Activated CD4-positive, CD25-positive, alpha-beta regulatory T cell (primary cell): ENCODE measurements at regions not wholly inside any gene's neighbourhood (a gene's known extent, or its start where the extent isn't known, plus 50 kb on each side); places are given as distances from the start of the nearest gene placed in this dataset.
"Not testable (repeated sequence)": the region's sequence is repeated elsewhere in the genome, so short reads cannot be mapped to it uniquely, and the experiment has no call there.

Experiments
- DNase-seq, 4 experiments: peaks; one replicate each; lab custom pipeline; 2025; lab: John Stamatoyannopoulos, UW

DNA sequence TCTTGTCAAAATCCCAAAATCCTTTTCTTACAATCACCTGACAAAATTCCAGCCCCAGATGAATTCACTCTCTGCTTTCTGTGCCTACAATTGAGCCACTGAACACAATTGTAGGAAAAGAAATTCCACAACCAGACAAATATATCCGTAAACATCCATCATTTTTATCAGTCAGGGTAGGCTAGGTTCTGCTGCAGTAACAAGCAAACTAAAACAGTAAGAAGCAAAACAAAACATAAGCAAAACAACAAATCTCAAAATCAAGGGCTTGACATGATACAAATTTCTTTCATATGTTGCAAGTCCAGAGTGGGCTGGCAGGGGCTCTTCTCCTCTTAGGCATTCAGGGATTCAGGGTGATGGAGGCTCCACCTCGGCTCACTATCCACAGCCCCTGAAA is 114.2 kb upstream of the MAN2A1 start:
- DNase-seq, result no peak

- no peak for DNase-seq
Observed at GRCh38 chr5:109574985-109575384, 114.7 kb upstream of the MAN2A1 start.

- DNase-seq, result no peak
Observed at GRCh38 chr5:109573766-109574165, 116.0 kb upstream of the MAN2A1 start.

DNA sequence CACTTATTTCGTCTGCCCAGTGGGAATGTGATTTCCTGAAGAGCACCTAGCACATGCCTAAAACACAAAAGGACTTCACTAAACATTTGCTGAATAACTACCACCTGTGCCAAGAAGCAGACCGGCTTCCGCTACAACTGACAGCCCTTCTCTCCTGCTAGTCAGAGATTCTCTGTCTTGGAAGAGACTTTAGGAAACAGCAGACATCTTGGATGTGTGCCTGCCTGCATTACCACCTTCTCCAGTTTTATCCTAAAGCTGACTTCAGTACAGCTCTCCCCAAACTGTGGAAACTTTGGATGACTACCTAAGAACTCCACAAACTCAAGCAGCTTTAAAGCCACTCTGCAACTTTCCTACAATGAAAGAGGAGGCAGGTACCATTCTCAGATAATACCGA is 116.5 kb upstream of the MAN2A1 start:
- DNase-seq, result no peak

GRCh38 chr5:109571785-109572184 is 117.9 kb upstream of the MAN2A1 start:
- DNase-seq, result no peak

DNA sequence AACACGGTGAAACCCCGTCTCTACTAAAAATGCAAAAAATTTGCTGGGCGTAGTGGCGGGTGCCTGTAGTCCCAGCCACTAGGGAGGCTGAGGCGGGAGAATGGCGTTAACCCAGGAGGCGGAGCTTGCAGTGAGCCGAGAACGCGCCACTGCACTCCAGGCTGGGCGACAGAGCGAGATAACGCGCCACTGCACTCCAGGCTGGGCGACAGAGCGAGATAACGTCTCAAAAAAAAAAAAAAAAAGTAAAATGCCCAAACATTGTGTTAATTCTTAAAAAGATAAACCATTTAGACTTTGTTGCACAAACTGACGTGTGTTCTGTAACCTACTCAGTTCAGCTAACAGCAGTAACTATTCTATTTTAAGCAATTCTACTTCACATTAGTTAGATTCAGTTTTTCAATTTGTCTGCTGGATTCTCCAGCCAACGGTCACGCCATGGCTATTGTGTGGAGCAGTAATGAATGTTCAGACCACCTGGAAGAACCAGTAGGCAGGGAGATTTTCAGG is 119.3 kb upstream of the MAN2A1 start:
- no peak for DNase-seq

DNA sequence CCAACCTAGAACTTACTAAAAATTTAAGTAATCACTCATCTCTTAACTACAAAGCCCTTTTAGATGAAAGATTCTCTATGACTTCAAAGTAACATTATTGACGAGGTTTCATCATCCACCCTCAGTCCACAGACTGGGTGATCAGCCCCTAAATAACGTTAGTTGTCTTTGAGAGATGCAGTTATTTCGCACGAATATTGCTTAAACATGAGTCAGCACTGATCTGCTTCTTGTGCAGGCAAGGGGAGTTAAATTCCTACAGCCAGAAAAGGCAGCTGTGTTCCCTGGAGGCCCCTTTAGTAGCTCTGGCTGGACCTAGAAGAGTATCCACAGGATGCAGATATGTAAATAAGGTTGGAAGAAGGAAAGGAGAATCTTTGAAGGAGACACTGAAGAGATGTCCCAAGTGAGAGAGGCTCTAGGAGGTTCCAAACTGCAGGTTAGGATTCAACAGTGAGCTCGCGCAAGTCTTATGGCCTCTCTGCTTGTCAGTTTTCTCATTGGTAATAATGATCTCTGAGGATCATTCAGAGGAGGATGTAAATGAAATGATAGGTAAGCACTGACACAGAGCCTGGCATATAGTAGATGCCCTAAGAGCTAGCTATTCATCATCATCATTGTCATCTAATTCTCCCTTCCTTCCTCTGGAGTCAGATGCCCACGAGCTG is 122.2 kb upstream of the MAN2A1 start:
- DNase-seq, result no peak

DNA sequence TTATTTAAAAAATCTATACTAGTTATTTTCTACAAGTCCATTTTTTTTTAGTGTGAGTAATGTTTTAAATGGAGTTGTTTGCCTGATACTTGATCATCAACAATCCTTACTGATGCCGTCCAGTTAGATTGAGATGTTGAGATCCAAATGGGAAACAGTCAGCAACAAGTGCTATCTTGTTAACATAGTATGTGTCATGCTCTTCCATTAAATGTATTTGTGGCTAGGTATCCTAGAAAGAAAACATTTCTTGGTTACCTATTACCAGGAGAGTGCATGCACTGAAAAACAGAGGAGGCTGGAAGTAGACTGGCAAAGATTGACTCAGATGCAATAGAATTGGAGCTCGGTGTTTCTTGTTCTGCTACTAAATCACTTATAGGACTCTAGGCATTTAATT is 123.4 kb upstream of the MAN2A1 start:
- no peak for DNase-seq

GRCh38 chr5:109563739-109564138 is 126.0 kb upstream of the MAN2A1 start:
- no peak for DNase-seq

- no peak for DNase-seq
Observed at GRCh38 chr5:109563189-109563588, 126.5 kb upstream of the MAN2A1 start.

DNA sequence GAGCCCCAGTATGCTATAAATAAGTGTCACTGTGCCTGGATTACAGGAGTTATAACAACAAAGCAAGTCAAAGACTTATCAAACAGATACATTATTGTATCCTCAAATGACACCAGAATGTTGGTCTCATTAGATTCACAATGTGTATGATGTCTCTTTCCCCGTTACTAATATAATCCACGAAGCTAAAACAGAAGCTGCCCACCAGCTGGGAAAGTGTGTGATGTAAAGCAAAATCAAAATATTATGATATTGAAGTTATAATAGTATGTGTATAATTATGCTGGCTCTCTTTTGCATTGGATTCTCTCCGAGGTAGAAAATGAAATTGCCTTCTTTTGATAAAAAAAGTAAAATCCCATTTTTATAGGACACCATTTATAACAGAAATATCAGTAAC is 127.3 kb upstream of the MAN2A1 start:
- no peak for DNase-seq

DNA sequence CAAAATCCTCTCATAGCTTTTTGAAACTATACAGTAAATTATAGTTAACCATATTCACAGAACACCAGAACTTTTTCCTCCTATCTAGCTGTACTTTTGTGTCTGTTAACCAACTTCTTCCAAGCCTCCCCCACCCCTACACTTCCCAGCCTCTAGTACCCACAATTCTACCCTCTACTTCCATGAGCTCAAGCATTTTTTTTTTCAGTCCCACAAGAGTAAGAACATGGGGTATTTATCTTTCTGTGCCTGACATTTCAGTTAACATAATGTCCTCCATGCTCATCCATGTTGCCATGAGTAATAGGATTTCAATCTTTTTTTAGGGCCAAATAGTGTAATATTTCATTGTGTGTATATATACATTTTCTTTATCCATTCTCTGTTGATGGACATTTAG is 128.3 kb upstream of the MAN2A1 start:
- no peak for DNase-seq

DNA sequence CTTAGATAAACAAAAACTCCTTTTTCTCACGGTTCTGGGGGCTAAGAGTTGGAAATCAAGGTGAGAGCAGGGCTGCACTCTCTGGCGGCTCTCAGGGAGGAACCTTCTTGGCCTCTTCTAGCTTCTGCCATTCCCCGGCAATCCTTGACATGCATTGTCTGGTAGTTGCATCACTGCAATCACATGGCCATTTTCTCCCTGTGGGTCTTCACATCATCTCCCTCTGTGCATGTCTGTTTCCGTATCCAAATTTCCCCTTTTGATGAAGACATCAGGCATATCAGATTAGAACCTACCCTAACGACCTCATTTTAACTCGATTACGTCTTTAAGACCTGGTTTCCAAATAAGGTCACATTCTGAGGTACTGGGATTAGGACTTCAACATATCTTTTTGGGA is 129.2 kb upstream of the MAN2A1 start:
- no peak for DNase-seq

DNA sequence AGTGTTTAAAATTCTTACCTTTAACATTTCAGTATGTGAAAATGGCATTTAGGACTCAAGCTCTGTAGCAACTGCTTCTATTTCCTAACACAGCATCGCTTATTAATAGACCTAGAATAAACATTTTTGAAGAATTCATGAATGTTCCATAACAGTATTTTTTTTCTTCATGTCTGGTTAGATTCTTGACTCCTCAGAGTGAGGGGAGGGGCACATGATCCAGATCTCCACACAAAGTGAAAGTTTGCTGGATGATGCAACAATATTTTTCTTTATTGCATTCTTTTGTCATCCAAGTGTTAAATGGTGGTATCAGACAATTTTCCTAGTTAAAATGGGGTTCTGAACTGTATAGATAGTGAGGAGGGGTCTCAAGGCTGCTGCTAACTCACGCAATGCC is 130.8 kb upstream of the MAN2A1 start:
- no peak for DNase-seq

GRCh38 chr5:109558364-109558763 is 131.4 kb upstream of the MAN2A1 start:
- DNase-seq, result no peak

DNA sequence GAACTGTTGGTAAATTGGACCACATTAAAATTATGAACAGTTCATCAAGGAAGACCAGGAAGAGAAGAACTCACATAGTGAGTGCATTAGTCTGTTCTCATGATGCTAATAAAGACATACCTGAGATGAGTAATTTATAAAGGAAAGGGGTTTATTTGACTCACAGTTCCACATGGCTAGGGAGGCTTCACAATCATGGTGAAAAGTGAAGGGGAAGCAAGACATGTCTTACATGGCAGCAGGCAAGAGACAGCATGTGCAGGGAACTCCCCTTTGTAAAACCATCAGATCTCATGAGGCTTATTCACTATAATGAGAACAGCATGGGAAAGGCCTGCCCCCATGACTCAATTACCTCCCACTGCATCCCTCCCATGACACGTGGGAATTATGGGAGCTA is 135.9 kb upstream of the MAN2A1 start:
- DNase-seq, result no peak

DNA sequence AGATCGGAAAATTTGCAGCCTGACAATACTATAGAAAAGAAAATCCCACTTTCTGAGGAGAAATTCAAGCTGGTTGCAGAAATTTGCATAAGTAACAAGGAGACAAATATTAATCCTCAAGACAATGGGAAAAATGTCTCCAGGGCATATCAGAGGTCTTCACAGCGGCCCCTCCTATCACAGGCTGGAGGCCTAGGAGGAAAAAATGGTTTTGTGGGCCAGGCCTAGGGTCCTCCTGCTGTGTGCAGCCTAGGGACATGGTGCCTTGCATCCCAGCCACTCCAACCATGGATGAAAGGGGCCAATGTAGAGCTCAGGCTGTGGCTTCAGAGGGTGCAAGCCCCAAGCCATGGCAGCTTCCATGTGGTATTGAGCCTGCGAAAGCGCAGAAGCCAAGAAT is 138.5 kb upstream of the MAN2A1 start:
- not testable (repeated sequence) for DNase-seq

GRCh38 chr5:109550077-109550476 is 139.7 kb upstream of the MAN2A1 start:
- no peak for DNase-seq

- no peak for DNase-seq
Observed at GRCh38 chr5:109546461-109546860, 136.7 kb upstream of the PJA2 start.

GRCh38 chr5:109544873-109545272 is 135.1 kb upstream of the PJA2 start:
- not testable (repeated sequence) for DNase-seq

GRCh38 chr5:109538692-109539091 is 128.9 kb upstream of the PJA2 start:
- not testable (repeated sequence) for DNase-seq

DNA sequence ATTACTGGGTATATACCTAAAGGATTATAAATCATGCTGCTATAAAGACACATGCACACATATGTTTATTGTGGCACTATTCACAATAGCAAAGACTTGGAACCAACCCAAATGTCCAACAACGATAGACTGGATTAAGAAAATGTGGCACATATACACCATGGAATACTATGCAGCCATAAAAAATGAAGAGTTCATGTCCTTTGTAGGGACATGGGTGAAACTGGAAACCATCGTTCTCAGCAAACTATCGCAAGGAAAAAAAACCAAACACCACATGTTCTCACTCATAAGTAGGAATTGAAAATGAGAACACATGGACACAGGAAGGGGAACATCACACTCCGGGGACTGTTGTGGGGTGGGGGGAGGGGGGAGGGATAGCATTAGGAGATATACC is 125.3 kb upstream of the PJA2 start:
- DNase-seq, result not testable (repeated sequence)

GRCh38 chr5:109533751-109534272 is 124.0 kb upstream of the PJA2 start:
- DNase-seq, result no peak

DNA sequence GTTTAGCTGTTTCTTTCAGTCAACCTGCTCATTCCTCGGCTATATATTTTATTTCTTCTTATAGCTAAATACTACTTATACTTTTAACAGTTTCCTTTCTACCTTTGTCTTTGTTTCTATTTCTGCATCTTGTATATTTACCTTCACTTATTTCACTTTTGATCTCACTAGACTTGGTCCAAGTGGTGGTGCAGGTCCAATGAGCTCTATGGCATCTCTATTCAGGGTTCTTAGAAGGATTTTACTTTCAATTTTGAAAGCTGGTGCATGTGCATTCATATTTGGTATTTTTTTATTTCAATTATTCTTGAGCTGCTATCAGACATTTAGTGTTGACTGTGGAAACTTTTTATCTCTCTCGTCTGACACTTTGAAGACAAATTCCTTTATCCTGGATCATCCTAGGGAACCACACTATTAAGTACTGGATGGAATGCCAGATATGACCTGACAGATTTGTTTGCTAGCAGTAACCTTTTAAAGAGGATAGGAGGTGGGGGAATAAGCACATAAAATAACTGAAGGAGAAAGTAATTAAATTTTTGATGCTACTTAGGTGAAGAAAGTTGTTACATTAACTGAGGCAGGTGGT is 123.1 kb upstream of the PJA2 start:
- DNase-seq, result no peak
